Trophoblast cell (in vitro differentiated cells and primary cell): ENCODE measurements at regions not wholly inside any gene's neighbourhood (a gene's known extent, or its start where the extent isn't known, plus 50 kb on each side); places are given as distances from the start of the nearest gene placed in this dataset.

Experiments used
- DNase-seq, 2 donors: peaks; one replicate each; pipeline ENCODE4 v3.0.0-alpha.2; 2016
- H2AFZ ChIP-seq: 2 replicates; pipeline ENCODE4 v1.6.1; 2013; ENCODE audit warnings: low read length, moderate library complexity, mild to moderate bottlenecking; ENCODE audit not compliant: insufficient read depth, poor library complexity
- H2AK5ac ChIP-seq: 2 replicates; pipeline ENCODE4 v1.6.1; 2013; ENCODE audit warnings: mild to moderate bottlenecking, low read length
- H2BK120ac ChIP-seq: 2 replicates; pipeline ENCODE4 v1.6.1; 2013; ENCODE audit warnings: low read length, mild to moderate bottlenecking, moderate library complexity; ENCODE audit not compliant: insufficient read depth, poor library complexity
- H2BK12ac ChIP-seq: 2 replicates; pipeline ENCODE4 v1.6.1; 2013; ENCODE audit warnings: mild to moderate bottlenecking, low read length, moderate library complexity
- H2BK5ac ChIP-seq: 2 replicates; pipeline ENCODE4 v1.6.1; 2013; ENCODE audit warnings: low read length, low read depth, moderate library complexity, mild to moderate bottlenecking; ENCODE audit not compliant: poor library complexity
- H3K14ac ChIP-seq: 2 replicates; pipeline ENCODE4 v1.6.1; 2013; ENCODE audit warnings: mild to moderate bottlenecking, low read length
- H3K18ac ChIP-seq: 2 replicates; pipeline ENCODE4 v1.6.1; 2013; ENCODE audit warnings: mild to moderate bottlenecking, low read length
- H3K23ac ChIP-seq: 2 replicates; pipeline ENCODE4 v1.6.1; 2013; ENCODE audit warnings: low read length
- H3K27ac ChIP-seq: 2 replicates; pipeline ENCODE4 v1.5.1; 2013; ENCODE audit warnings: low read depth, mild to moderate bottlenecking, inconsistent platforms, low read length, moderate library complexity
- H3K27me3 ChIP-seq: 2 replicates; pipeline ENCODE4 v1.6.1; 2013; ENCODE audit warnings: inconsistent platforms, mild to moderate bottlenecking, low read length, moderate library complexity; ENCODE audit not compliant: insufficient read depth
- H3K36me3 ChIP-seq, 2 experiments: 1 replicate in 1 of 2; 2 replicates in 1 of 2; pipeline ENCODE4 v1.6.1; 2013; ENCODE audit warnings: low read length in 2 of 2, mild to moderate bottlenecking in 2 of 2, moderate library complexity in 1 of 2; ENCODE audit not compliant: insufficient read depth in 2 of 2, control insufficient read depth in 1 of 2
- H3K4ac ChIP-seq: 2 replicates; pipeline ENCODE4 v1.6.1; 2013; ENCODE audit warnings: low read depth, mild to moderate bottlenecking, low read length, moderate library complexity
- H3K4me1 ChIP-seq, 2 experiments: 1 replicate in 1 of 2; 2 replicates in 1 of 2; pipeline ENCODE4 v1.6.1; 2013; ENCODE audit warnings: low read length in 2 of 2, mild to moderate bottlenecking in 2 of 2, moderate library complexity in 1 of 2; ENCODE audit not compliant: insufficient read depth in 2 of 2, control insufficient read depth in 1 of 2
- H3K4me2 ChIP-seq: 2 replicates; pipeline ENCODE4 v1.6.1; 2013; ENCODE audit warnings: inconsistent platforms, mild to moderate bottlenecking, low read length, moderate library complexity
- H3K4me3 ChIP-seq: 2 replicates; pipeline ENCODE4 v1.5.1; 2013; ENCODE audit warnings: mild to moderate bottlenecking, low read depth, low read length, inconsistent platforms
- H3K79me1 ChIP-seq: one replicate; pipeline ENCODE4 v1.6.1; 2013; ENCODE audit warnings: low read length
- H3K79me2 ChIP-seq: 2 replicates; pipeline ENCODE4 v1.6.1; 2013; ENCODE audit warnings: low read length, mild to moderate bottlenecking; ENCODE audit not compliant: control insufficient read depth, insufficient read depth, poor library complexity
- H3K9ac ChIP-seq: 2 replicates; pipeline ENCODE4 v1.6.1; 2013; ENCODE audit warnings: mild to moderate bottlenecking, low read length
- H3K9me3 ChIP-seq: 2 replicates; pipeline ENCODE4 v1.6.1; 2013; ENCODE audit warnings: low read depth, mild to moderate bottlenecking, control low read depth, inconsistent platforms, low read length; ENCODE audit not compliant: insufficient read depth
- H4K12ac ChIP-seq: 2 replicates; pipeline ENCODE4 v1.6.1; 2013; ENCODE audit warnings: low read depth, mild to moderate bottlenecking, low read length, moderate library complexity
- H4K8ac ChIP-seq: 2 replicates; pipeline ENCODE4 v1.6.1; 2013; ENCODE audit warnings: low read depth, mild to moderate bottlenecking, low read length, moderate library complexity
- H4K91ac ChIP-seq: one replicate; pipeline ENCODE4 v1.6.1; 2013; ENCODE audit warnings: low read depth, mild to moderate bottlenecking, low read length, moderate library complexity
- WGBS: extraction: QIAGEN DNeasy Blood & Tissue Kit; methylation state at CpG from one replicate; pipeline ENCODE4 v1.1.7; 2013; ENCODE audit warnings: missing lambda C conversion rate; ENCODE audit not compliant: insufficient read length, insufficient coverage; ENCODE audit errors: extremely low coverage; 5-methylcytosine and 5-hydroxymethylcytosine counted together

DNA sequence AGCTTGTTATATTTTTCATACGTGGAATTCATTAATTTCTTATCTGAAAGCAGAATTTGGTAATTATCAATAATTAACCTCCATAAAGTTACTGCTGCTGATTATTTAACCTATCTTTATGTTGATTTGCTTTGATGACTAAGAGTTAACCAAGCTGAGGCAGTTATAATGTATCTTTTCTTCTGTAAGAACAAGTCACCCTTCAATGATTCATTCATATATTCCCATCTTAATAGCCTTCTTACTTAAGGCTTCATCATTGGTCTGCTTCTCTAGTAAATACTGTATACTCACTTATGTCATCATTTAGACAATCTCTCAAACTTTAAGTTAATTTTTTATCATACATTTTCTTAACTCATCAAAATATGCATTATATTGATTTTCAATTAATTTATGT, 592.2 kb downstream of the ANXA1 start:
- H2AFZ ChIP-seq, result no peak overlapping the region

DNA sequence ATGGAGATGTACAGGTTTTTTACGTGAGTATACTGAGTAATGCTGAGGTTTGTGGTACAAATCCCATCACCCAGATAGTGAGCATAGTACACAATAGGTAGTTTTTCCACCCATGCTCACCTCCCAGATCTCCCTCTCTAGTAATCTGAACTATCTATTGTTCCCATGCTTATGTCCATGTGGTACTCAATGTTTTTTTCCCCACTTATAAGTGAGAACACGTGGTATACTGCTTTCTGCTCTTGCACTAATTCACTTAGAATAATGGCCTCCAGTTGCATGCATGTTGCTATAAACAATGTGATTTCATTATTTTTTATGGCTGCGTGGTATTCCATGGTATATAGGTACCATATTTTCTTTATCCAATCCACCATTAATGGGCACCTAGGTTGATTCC, 593.9 kb downstream of the ANXA1 start:
- no peaks in the 10 kb centered on the region for H3K36me3 ChIP-seq
- H3K4me3 ChIP-seq, result no peak overlapping the region
- no peak overlapping the region for H3K4me2 ChIP-seq
- H3K23ac ChIP-seq, result no peak overlapping the region
- no peak overlapping the region for H4K91ac ChIP-seq
- H4K12ac ChIP-seq, result no peak overlapping the region
- H3K4ac ChIP-seq, result no peak overlapping the region
- DNase-seq, result no peak
- H2AK5ac ChIP-seq, result no peak overlapping the region
- H3K79me2 ChIP-seq, result no peaks in the 10 kb centered on the region
- no peak overlapping the region for H2BK120ac ChIP-seq
- no peak overlapping the region for H3K27ac ChIP-seq
- no peak overlapping the region for H3K14ac ChIP-seq
- no peaks in the 10 kb centered on the region for H3K27me3 ChIP-seq
- H3K9ac ChIP-seq, result no peak overlapping the region
- H2AFZ ChIP-seq, result no peak overlapping the region
- no peak overlapping the region for H2BK5ac ChIP-seq
- WGBS, result no CpG with 5 or more reads among the region's 3 CpGs
- no peak overlapping the region for H4K8ac ChIP-seq
- H2BK12ac ChIP-seq, result no peak overlapping the region
- no peaks in the 10 kb centered on the region for H3K4me1 ChIP-seq
- H3K9me3 ChIP-seq, result no peaks in the 10 kb centered on the region
- H3K79me1 ChIP-seq, result no peaks in the 10 kb centered on the region
- no peak overlapping the region for H3K18ac ChIP-seq

More for the DNA sequence above, 592.2 kb downstream of the ANXA1 start:
- Histone ChIP-seq H2BK120ac (no peak overlapping the region), H3K9ac (no peak overlapping the region), H3K36me3 (no peaks in the 10 kb centered on the region), H4K91ac (no peak overlapping the region), H4K8ac (no peak overlapping the region), H3K14ac (no peak overlapping the region), H3K79me2 (no peaks in the 10 kb centered on the region), H3K79me1 (no peaks in the 10 kb centered on the region), H3K23ac (no peak overlapping the region), H2AK5ac (no peak overlapping the region), H3K18ac (no peak overlapping the region), H4K12ac (no peak overlapping the region), H2BK12ac (no peak overlapping the region), H3K27me3 (no peaks in the 10 kb centered on the region), H3K4me1 (no peaks in the 10 kb centered on the region), H3K27ac (no peak overlapping the region), H3K9me3 (no peaks in the 10 kb centered on the region), H3K4me3 (no peak overlapping the region), H3K4ac (no peak overlapping the region), H3K4me2 (no peak overlapping the region), H2BK5ac (no peak overlapping the region)
- WGBS, result no CpG with 5 or more reads among the region's 1 CpG
- no peak for DNase-seq

DNA sequence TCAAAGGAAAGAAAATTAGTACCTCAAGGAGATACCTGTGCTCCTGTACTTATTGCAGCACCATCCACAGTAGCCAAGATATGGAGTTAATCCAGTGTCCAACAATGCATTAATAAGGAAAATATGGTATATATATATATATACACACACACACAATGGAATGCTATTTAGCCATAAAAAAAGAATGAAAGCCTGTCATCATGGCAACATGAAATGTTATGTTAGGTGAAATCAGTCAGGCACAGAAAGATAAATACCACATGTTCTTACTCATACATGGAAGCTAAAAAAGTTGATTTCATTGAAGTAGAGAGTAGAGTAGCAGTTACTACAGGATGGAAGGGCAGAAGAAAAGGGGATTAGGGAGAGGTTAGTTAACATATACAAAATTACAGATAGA, 601.5 kb downstream of the ANXA1 start:
- H4K12ac ChIP-seq, result no peak overlapping the region
- no peak overlapping the region for H3K4ac ChIP-seq
- H2BK5ac ChIP-seq, result no peak overlapping the region

DNA sequence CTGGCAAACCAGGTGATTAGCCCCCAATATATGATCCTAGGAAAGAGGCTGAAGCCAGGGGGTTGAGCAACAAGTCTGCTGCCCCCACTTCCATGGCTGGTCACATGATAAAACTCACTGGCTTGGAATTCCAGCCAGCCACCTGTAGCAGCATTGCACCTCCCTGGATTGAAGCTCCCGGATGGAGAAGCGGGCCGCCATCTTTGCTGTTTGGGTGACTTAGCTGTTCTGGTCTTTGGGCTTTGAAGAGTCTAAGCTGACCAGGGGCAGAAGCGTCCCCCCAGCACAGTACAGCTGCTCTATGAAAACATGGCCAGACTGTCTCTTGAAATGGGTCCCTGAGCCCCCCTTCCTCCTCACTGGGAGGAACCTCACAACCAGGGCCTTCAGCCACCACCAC, 610.2 kb downstream of the ANXA1 start:
- Histone ChIP-seq H3K18ac (no peak overlapping the region), H3K14ac (no peak overlapping the region), H2BK120ac (no peak overlapping the region), H3K9me3 (no peaks in the 10 kb centered on the region), H3K4me2 (no peak overlapping the region), H3K27me3 (no peaks in the 10 kb centered on the region), H2BK12ac (no peak overlapping the region), H2BK5ac (no peak overlapping the region), H3K36me3 (no peaks in the 10 kb centered on the region), H3K9ac (no peak overlapping the region), H3K27ac (no peak overlapping the region), H3K4me1 (no peaks in the 10 kb centered on the region), H3K79me2 (no peaks in the 10 kb centered on the region), H3K79me1 (no peaks in the 10 kb centered on the region), H4K91ac (no peak overlapping the region), H3K4ac (no peak overlapping the region), H3K4me3 (no peak overlapping the region), H4K12ac (no peak overlapping the region), H2AK5ac (no peak overlapping the region), H4K8ac (no peak overlapping the region), H2AFZ (no peak overlapping the region), H3K23ac (no peak overlapping the region)
- no peak for DNase-seq
- WGBS, result no CpG with 5 or more reads among the region's 4 CpGs

More for the DNA sequence above, 601.5 kb downstream of the ANXA1 start:
- no peaks in the 10 kb centered on the region for H3K79me1 ChIP-seq
- H2AK5ac ChIP-seq, result no peak overlapping the region
- no peak for DNase-seq
- H3K27ac ChIP-seq, result no peak overlapping the region
- no peaks in the 10 kb centered on the region for H3K27me3 ChIP-seq
- no peaks in the 10 kb centered on the region for H3K4me1 ChIP-seq
- H3K18ac ChIP-seq, result no peak overlapping the region
- no peak overlapping the region for H3K4me3 ChIP-seq
- H2BK120ac ChIP-seq, result no peak overlapping the region
- no peak overlapping the region for H4K91ac ChIP-seq
- H3K9me3 ChIP-seq, result no peaks in the 10 kb centered on the region
- no peak overlapping the region for H3K4me2 ChIP-seq
- no peak overlapping the region for H2BK12ac ChIP-seq
- no peak overlapping the region for H3K9ac ChIP-seq
- H3K36me3 ChIP-seq, result no peaks in the 10 kb centered on the region
- H4K8ac ChIP-seq, result no peak overlapping the region
- H3K79me2 ChIP-seq, result no peaks in the 10 kb centered on the region
- H3K14ac ChIP-seq, result no peak overlapping the region
- no peak overlapping the region for H3K23ac ChIP-seq
- no peak overlapping the region for H2AFZ ChIP-seq
